ENCODE measurements at regions not wholly inside any gene's neighbourhood (a gene's known extent, or its start where the extent isn't known, plus 50 kb on each side); places are given as distances from the start of the nearest gene placed in this dataset.

DNA sequence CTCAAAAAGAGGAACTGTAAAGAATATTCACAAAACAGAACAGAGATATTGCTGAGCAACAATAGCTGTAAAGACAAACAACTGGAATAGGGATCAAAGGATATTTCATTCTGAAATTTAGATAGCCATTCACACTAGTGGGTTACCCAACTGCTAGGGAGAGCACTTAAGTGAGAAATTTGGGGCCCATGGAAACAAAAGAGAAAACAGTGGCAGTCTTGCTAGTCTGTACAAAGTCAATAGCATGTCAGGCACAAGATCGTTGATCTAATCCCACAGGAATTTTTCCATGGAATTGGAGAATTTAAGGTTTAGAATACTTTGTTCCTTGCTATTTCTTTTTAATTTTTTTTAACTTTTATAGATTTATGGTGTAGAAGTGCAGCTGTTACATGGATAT is 467.0 kb downstream of the PCDH18 start:
- TF ChIP-seq CTCF (IDR thresholded peaks at IDR 0.05) (no peak), POLR2A (IDR thresholded peaks at IDR 0.05) (no peak)
